ENCODE measurements at regions not wholly inside any gene's neighbourhood (a gene's known extent, or its start where the extent isn't known, plus 50 kb on each side); places are given as distances from the start of the nearest gene placed in this dataset.
A peak's percentile ranks its signal among the peaks of the same experiment; 100 is the strongest.
"Not testable (repeated sequence)": the region's sequence is repeated elsewhere in the genome, so short reads cannot be mapped to it uniquely, and the experiment has no call there.

- intact Hi-C loops (cut with DNase I) = no loop called here
- no peak for DNase-seq
- H3K4me1 ChIP-seq = no peaks in the 10 kb centered on the region
- FAIRE-seq = no peak
- ATAC-seq = no peak
- no peaks in the 10 kb centered on the region for H3K9me3 ChIP-seq
- no peak overlapping the region for H3K27ac ChIP-seq
- H3K36me3 ChIP-seq = no peaks in the 10 kb centered on the region
- no peak overlapping the region for H3K4me3 ChIP-seq
- TF ChIP-seq, protein P1, sequence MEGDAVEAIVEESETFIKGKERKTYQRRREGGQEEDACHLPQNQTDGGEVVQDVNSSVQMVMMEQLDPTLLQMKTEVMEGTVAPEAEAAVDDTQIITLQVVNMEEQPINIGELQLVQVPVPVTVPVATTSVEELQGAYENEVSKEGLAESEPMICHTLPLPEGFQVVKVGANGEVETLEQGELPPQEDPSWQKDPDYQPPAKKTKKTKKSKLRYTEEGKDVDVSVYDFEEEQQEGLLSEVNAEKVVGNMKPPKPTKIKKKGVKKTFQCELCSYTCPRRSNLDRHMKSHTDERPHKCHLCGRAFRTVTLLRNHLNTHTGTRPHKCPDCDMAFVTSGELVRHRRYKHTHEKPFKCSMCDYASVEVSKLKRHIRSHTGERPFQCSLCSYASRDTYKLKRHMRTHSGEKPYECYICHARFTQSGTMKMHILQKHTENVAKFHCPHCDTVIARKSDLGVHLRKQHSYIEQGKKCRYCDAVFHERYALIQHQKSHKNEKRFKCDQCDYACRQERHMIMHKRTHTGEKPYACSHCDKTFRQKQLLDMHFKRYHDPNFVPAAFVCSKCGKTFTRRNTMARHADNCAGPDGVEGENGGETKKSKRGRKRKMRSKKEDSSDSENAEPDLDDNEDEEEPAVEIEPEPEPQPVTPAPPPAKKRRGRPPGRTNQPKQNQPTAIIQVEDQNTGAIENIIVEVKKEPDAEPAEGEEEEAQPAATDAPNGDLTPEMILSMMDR (IDR thresholded peaks at IDR 0.05) = no peak
- WGBS, 2 donors = 45 to 54% methylated on average over 2 of the region's 2 CpGs
- H3K27me3 ChIP-seq = no peaks in the 10 kb centered on the region
These were observed 431.7 kb downstream of the SLITRK1 start for GRCh38 chr13:83450591-83450990.

DNA sequence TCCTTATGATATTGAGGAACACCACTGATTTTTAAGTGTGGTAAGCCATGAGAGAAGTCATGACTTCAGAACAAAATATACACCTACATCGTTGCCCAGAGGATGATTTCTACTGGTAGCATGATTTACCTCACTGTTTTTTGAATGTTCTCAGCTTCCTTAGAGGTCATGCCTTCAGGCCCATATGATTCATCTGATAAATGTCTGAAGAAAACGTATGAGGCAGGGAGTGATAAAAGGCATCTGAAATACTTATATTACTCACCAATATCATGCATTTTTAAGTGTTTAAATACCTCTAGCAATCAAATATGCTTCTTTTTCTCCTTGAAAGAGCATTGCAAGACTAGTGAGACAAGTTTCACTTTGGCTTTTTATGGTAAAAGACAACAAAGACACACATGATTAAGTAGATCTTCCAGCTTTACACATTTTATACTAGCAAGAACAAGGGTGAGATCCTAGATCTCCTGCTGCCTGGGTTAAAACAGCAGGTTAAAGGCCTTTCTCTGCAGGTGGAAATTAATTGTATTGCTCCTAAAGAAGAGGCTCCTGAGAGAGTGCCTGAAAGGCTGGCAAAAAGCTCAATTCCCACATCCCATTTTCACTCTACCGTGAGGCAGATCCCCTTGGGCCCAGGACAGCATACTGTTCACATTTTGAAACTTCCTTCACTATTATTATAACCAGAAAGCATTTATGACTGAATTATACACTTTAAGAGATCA lies 432.4 kb downstream of the SLITRK1 start:
- no peaks in the 10 kb centered on the region for H3K9me3 ChIP-seq
- TF ChIP-seq, protein P1 (IDR thresholded peaks at IDR 0.05) = no peak
- no peak overlapping the region for H3K27ac ChIP-seq
- H3K4me3 ChIP-seq = no peak overlapping the region
- intact Hi-C loops (cut with DNase I) = no loop called here
- DNase-seq (no peak), ATAC-seq (no peak), FAIRE-seq (no peak)
- H3K27me3 ChIP-seq = no peaks in the 10 kb centered on the region
- no peaks in the 10 kb centered on the region for H3K36me3 ChIP-seq
- 61 to 64% methylated on average over 3 of the region's 3 CpGs for WGBS, 2 donors
- H3K4me1 ChIP-seq = no peaks in the 10 kb centered on the region

GRCh38 chr13:83440465-83440864 lies 441.8 kb downstream of the SLITRK1 start:
- Histone ChIP-seq H3K36me3 (no peaks in the 10 kb centered on the region), H3K4me1 (no peaks in the 10 kb centered on the region), H3K27me3 (no peaks in the 10 kb centered on the region), H3K9me3 (no peaks in the 10 kb centered on the region), H3K27ac (no peak overlapping the region), H3K4me3 (no peak overlapping the region)
- DNase-seq (no peak), FAIRE-seq (no peak), ATAC-seq (no peak)
- TF ChIP-seq, protein P1 (IDR thresholded peaks at IDR 0.05) = no peak
- intact Hi-C loops (cut with DNase I) = no loop called here
- 88 to 97% methylated on average over 1 of the region's 1 CpG for WGBS, 2 donors

DNA sequence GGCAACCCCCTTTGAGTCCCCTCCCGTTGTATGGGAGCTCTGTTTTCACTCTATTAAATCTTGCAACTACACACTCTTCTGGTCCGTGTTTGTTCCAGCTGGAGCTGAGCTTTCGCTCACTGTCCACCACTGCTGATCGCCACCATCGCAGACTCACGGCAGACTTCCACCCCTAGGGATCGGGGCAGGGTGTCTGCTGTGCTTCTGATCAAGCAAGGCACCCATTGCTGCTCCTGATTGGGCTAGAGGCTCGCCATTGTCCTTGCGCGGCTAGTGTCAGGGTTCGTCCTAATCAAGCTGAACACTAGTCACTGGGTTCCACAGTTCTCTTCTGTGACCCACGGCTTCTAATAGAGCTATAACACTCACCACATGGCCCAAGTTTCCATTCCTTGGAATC lies 442.8 kb downstream of the SLITRK1 start:
- ATAC-seq; FAIRE-seq; H3K27ac ChIP-seq; intact Hi-C loops (cut with DNase I); H3K36me3 ChIP-seq; H3K4me1 ChIP-seq; H3K27me3 ChIP-seq; H3K4me3 ChIP-seq; H3K9me3 ChIP-seq: not testable (repeated sequence)
- 84 to 93% methylated on average over 12 of the region's 12 CpGs for WGBS, 2 donors
- peak in 1 of 6 donors; percentile 18 for DNase-seq

- TF ChIP-seq, protein P1 (IDR thresholded peaks at IDR 0.05) = no peak
- H3K4me3 ChIP-seq = no peak overlapping the region
- DNase-seq (no peak), ATAC-seq (no peak), FAIRE-seq (no peak)
- H3K4me1 ChIP-seq = no peaks in the 10 kb centered on the region
- H3K27me3 ChIP-seq = no peaks in the 10 kb centered on the region
- no peak overlapping the region for H3K27ac ChIP-seq
- WGBS, 2 donors = 58 to 64% methylated on average over 3 of the region's 3 CpGs
- intact Hi-C loops (cut with DNase I) = no loop called here
- no peaks in the 10 kb centered on the region for H3K36me3 ChIP-seq
- no peaks in the 10 kb centered on the region for H3K9me3 ChIP-seq
These were observed 458.4 kb downstream of the SLITRK1 start for GRCh38 chr13:83423861-83424260.

Data from pancreas (tissue), 10 donors.